H1 (cell line): ENCODE measurements at regions not wholly inside any gene's neighbourhood (a gene's known extent, or its start where the extent isn't known, plus 50 kb on each side); places are given as distances from the start of the nearest gene placed in this dataset.

Experiments
- CTCF ChIA-PET: fragments of 300-600 bp; sonication (Branson Sonifier 250); formaldehyde crosslinking; loops from one replicate; lab custom pipeline; 2021; ENCODE audit not compliant: partially characterized antibody; lab: Charles Lee
- POLR2A ChIA-PET: fragments of 300-600 bp; sonication (Branson Sonifier 250); formaldehyde crosslinking; loops from one replicate; lab custom pipeline; 2021; ENCODE audit warnings: inconsistent platforms; ENCODE audit not compliant: partially characterized antibody; lab: Charles Lee
- DNase-seq, 2 experiments: peaks; one replicate each; pipeline versions ENCODE4 v3.0.0 to v3.0.0-alpha.2; 2010 to 2022; ENCODE audit warnings: low spot score in 2 of 2, low read depth in 1 of 2, mixed read lengths in 1 of 2
- FAIRE-seq: peaks from 2 replicates; lab custom pipeline; 2011; peaks lifted over from hg19 to GRCh38; lab: Jason Lieb, UNC
- H2AFZ ChIP-seq: 2 replicates; pipeline ENCODE4 v1.8.1; 2012; ENCODE audit warnings: low read length, inconsistent platforms
- H2AK5ac ChIP-seq: 2 replicates; pipeline ENCODE4 v1.6.1; 2013; ENCODE audit warnings: low read depth, low read length
- H2BK120ac ChIP-seq: replicated peaks from 2 replicates; pipeline ENCODE3; 2013; ENCODE audit warnings: low read depth, low read length, inconsistent platforms
- H2BK12ac ChIP-seq: 2 replicates; pipeline ENCODE4 v1.6.1; 2013; ENCODE audit warnings: low read depth, low read length
- H2BK15ac ChIP-seq: 2 replicates; pipeline ENCODE4 v1.6.1; 2013; ENCODE audit warnings: low read length
- H2BK20ac ChIP-seq: 2 replicates; pipeline ENCODE4 v1.6.1; 2013; ENCODE audit warnings: low read length
- H2BK5ac ChIP-seq: 2 replicates; pipeline ENCODE4 v1.6.1; 2013; ENCODE audit warnings: low read depth, low read length
- H3K14ac ChIP-seq: 2 replicates; pipeline ENCODE4 v1.6.1; 2013; ENCODE audit warnings: inconsistent platforms; ENCODE audit not compliant: insufficient read length
- H3K18ac ChIP-seq: 2 replicates; pipeline ENCODE4 v1.6.1; 2013; ENCODE audit warnings: low read length; ENCODE audit errors: extremely low read depth
- H3K23ac ChIP-seq: 2 replicates; pipeline ENCODE4 v1.6.1; 2013; ENCODE audit warnings: inconsistent platforms; ENCODE audit not compliant: insufficient read length
- H3K23me2 ChIP-seq: 2 replicates; pipeline ENCODE4 v1.6.1; 2013; ENCODE audit warnings: low read depth, low read length
- H3K27ac ChIP-seq: 2 replicates; pipeline ENCODE4 v1.6.1; 2011; ENCODE audit warnings: low read depth, low read length, inconsistent platforms
- H3K27me3 ChIP-seq, 4 experiments: replicated peaks in 1 of 4; 1 replicate in 1 of 4; 2 replicates in 3 of 4; pipeline versions ENCODE4 v1.6.1 to v1.8.1; 2011 to 2013; ENCODE audit warnings: low read length in 3 of 4, mild to moderate bottlenecking in 3 of 4, inconsistent platforms in 2 of 4, mixed read lengths in 2 of 4, moderate library complexity in 1 of 4; ENCODE audit not compliant: control insufficient read depth in 3 of 4, insufficient read depth in 3 of 4; ENCODE audit errors: extremely low read depth in 1 of 4
- H3K36me3 ChIP-seq, 4 experiments: 2 replicates each; pipeline versions ENCODE4 v1.6.1 to v1.8.1; 2011 to 2013; ENCODE audit warnings: mild to moderate bottlenecking in 4 of 4, low read length in 3 of 4, moderate library complexity in 2 of 4, control low read depth in 1 of 4, inconsistent platforms in 1 of 4; ENCODE audit not compliant: insufficient read depth in 4 of 4, control insufficient read depth in 2 of 4
- H3K4ac ChIP-seq: replicated peaks from 2 replicates; pipeline ENCODE3; 2013; ENCODE audit warnings: low read length, low read depth, mixed read lengths, inconsistent platforms; ENCODE audit not compliant: insufficient read length
- H3K4me1 ChIP-seq, 4 experiments: replicated peaks in 1 of 4; 1 replicate in 1 of 4; 2 replicates in 3 of 4; pipeline versions ENCODE4 v1.6.1 to v1.8.1; 2011 to 2013; ENCODE audit warnings: low read length in 3 of 4, inconsistent platforms in 2 of 4, mixed read lengths in 1 of 4; ENCODE audit not compliant: insufficient read depth in 4 of 4, control insufficient read depth in 3 of 4
- H3K4me2 ChIP-seq, 2 experiments: 2 replicates each; pipeline versions ENCODE4 v1.6.1 to v1.8.1; 2011 to 2013; ENCODE audit warnings: low read depth in 2 of 2, low read length in 2 of 2, control low read depth in 1 of 2, inconsistent platforms in 1 of 2, mild to moderate bottlenecking in 1 of 2; ENCODE audit not compliant: insufficient read depth in 1 of 2
- H3K4me3 ChIP-seq, 4 experiments: fragments of 200-600, 300-600 bp in 1 of 4; sonication (generic), shearing (Covaris generic), sonication (Bioruptor Twin) in 1 of 4; 2 replicates each; pipeline versions ENCODE4 v1.5.1 to v1.8.1; 2011 to 2016; ENCODE audit warnings: low read length in 4 of 4, low read depth in 3 of 4, control low read depth in 2 of 4, inconsistent platforms in 2 of 4, mild to moderate bottlenecking in 2 of 4, mixed read lengths in 1 of 4, moderate library complexity in 1 of 4; ENCODE audit not compliant: insufficient read depth in 2 of 4; ENCODE audit errors: extremely low read depth in 1 of 4
- H3K56ac ChIP-seq: replicated peaks from 2 replicates; pipeline ENCODE3; 2013; ENCODE audit warnings: low read depth, mild to moderate bottlenecking, mixed read lengths, low read length, inconsistent platforms; ENCODE audit not compliant: insufficient read length
- H3K79me1 ChIP-seq: 2 replicates; pipeline ENCODE4 v1.6.1; 2013; ENCODE audit warnings: low read depth, low read length, control low read depth
- H3K79me2 ChIP-seq, 2 experiments: 2 replicates each; pipeline versions ENCODE4 v1.6.1 to v1.8.1; 2012 to 2013; ENCODE audit warnings: low read length in 2 of 2, mild to moderate bottlenecking in 2 of 2, inconsistent platforms in 1 of 2; ENCODE audit not compliant: insufficient read depth in 2 of 2, control insufficient read depth in 1 of 2
- H3K9ac ChIP-seq, 4 experiments: replicated peaks in 1 of 4; 1 replicate in 1 of 4; 2 replicates in 3 of 4; pipeline versions ENCODE4 v1.6.1 to v1.8.1; 2011 to 2013; ENCODE audit warnings: low read depth in 3 of 4, low read length in 3 of 4, control low read depth in 2 of 4, mild to moderate bottlenecking in 2 of 4, moderate library complexity in 2 of 4, inconsistent platforms in 1 of 4; ENCODE audit errors: extremely low read depth in 1 of 4
- H3K9me3 ChIP-seq, 2 experiments: 2 replicates each; pipeline versions ENCODE4 v1.6.1 to v1.8.1; 2012 to 2013; ENCODE audit warnings: mild to moderate bottlenecking in 2 of 2, moderate library complexity in 2 of 2, control low read depth in 1 of 2, inconsistent platforms in 1 of 2, low read depth in 1 of 2, low read length in 1 of 2, mixed read lengths in 1 of 2; ENCODE audit not compliant: insufficient read depth in 2 of 2
- H4K20me1 ChIP-seq, 2 experiments: replicated peaks in 1 of 2; 2 replicates each; pipeline versions ENCODE3 to v1.8.1; 2011 to 2013; ENCODE audit warnings: inconsistent platforms in 2 of 2, low read length in 2 of 2, mild to moderate bottlenecking in 1 of 2; ENCODE audit not compliant: insufficient read depth in 2 of 2, control insufficient read depth in 1 of 2
- H4K5ac ChIP-seq: 2 replicates; pipeline ENCODE4 v1.6.1; 2013; ENCODE audit warnings: low read length, low read depth, mixed read lengths, inconsistent platforms; ENCODE audit not compliant: insufficient read length
- H4K8ac ChIP-seq: 2 replicates; pipeline ENCODE4 v1.8.0; 2013; ENCODE audit warnings: mild to moderate bottlenecking, moderate library complexity, low read length, inconsistent platforms; ENCODE audit not compliant: insufficient read depth; ENCODE audit errors: extremely low read depth
- H4K91ac ChIP-seq: replicated peaks from 2 replicates; pipeline ENCODE3; 2013; ENCODE audit warnings: low read length, mixed read lengths, inconsistent platforms; ENCODE audit not compliant: insufficient read length
- CTBP2 ChIP-seq: IDR thresholded peaks from 2 replicates; pipeline ENCODE4 v1.7.0; 2011; ENCODE audit warnings: borderline replicate concordance, mild to moderate bottlenecking, moderate library complexity, mixed read lengths, low read length; ENCODE audit not compliant: insufficient read depth, insufficient read length
- CTCF ChIP-seq, 3 experiments: IDR thresholded peaks; 1 replicate in 2 of 3; 2 replicates in 1 of 3; pipeline versions ENCODE4 v1.5.1 to v1.6.1; 2011; ENCODE audit warnings: low read length in 3 of 3, mild to moderate bottlenecking in 3 of 3, inconsistent platforms in 2 of 3, low read depth in 1 of 3, moderate library complexity in 1 of 3; ENCODE audit not compliant: insufficient read depth in 1 of 3; ENCODE audit errors: control extremely low read depth in 1 of 3
- EGR1 ChIP-seq: IDR thresholded peaks from 2 replicates; pipeline ENCODE4 v1.6.1; 2011; ENCODE audit warnings: low read depth, low read length, borderline replicate concordance
- MAX ChIP-seq: IDR thresholded peaks from 2 replicates; pipeline ENCODE4 v1.6.1; 2012; ENCODE audit warnings: inconsistent platforms
- NRF1 ChIP-seq: IDR thresholded peaks from 2 replicates; pipeline ENCODE4 v1.6.1; 2011; ENCODE audit warnings: mild to moderate bottlenecking, low read depth, low read length, improper control_type of control experiment
- POLR2AphosphoS5 ChIP-seq: IDR thresholded peaks from 2 replicates; pipeline ENCODE4 v1.6.1; 2011; ENCODE audit warnings: low read depth, low read length
- RFX5 ChIP-seq: IDR thresholded peaks from 2 replicates; pipeline ENCODE4 v1.6.1; 2011; ENCODE audit warnings: low read depth, low read length, improper control_type of control experiment, borderline replicate concordance
- SAP30 ChIP-seq: fragments of 300-600 bp; sonication (generic); IDR thresholded peaks from 2 replicates; pipeline ENCODE4 v1.7.1; 2012; ENCODE audit warnings: low read length, moderate library complexity, mild to moderate bottlenecking, inconsistent platforms; ENCODE audit not compliant: insufficient read depth, insufficient replicate concordance
- TAF7 ChIP-seq: optimal IDR thresholded peaks from 2 replicates; pipeline ENCODE3; 2011; ENCODE audit warnings: low read depth, mild to moderate bottlenecking, inconsistent platforms, low read length, moderate library complexity, borderline replicate concordance
- ZNF274 ChIP-seq: IDR thresholded peaks from 2 replicates; pipeline ENCODE4 v1.7.0; 2012; ENCODE audit warnings: low read length, borderline replicate concordance; ENCODE audit errors: extremely low read depth
- WGBS, 2 experiments: shearing (Covaris generic) in 1 of 2; methylation state at CpG; one replicate each; pipeline versions ENCODE4 v1.1.6 to v1.1.7; 2013 to 2015; ENCODE audit warnings: low lambda C conversion rate in 2 of 2, mixed read lengths in 2 of 2, inconsistent platforms in 1 of 2, low coverage in 1 of 2, missing lambda C conversion rate in 1 of 2; ENCODE audit not compliant: insufficient replicate concordance in 2 of 2, insufficient coverage in 1 of 2, insufficient read length in 1 of 2; ENCODE audit errors: extremely low coverage in 1 of 2, missing lambda C conversion rate in 1 of 2; 5-methylcytosine and 5-hydroxymethylcytosine counted together
- TF ChIP-seq, protein P1 (sequence below): IDR thresholded peaks from 2 replicates; pipeline ENCODE4 v1.6.1; 2011; ENCODE audit warnings: low read length, improper control_type of control experiment

DNA sequence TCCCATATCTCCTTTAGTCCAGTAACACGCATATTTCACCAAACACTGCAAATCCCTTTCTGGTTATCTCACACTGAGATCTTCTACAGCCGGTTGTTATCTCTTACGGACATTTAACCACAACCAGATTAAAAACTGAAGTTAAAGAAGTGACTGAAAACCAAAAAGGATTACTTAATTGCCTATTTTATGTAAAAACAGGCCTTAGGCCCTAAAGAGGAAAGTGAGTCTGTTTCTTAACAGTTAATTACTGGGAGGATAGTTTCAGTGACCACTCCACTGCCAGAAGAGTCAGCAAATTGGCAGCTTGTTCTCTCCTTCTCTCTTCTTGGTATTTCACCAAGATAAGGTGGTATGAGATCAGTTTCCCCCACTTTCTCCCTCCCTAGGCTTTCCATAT lies 161.9 kb upstream of the MEOX2 start:
- POLR2A ChIA-PET = no interaction called here
- Histone ChIP-seq H3K36me3 (no peaks in the 10 kb centered on the region), H3K4me1 (no peaks in the 10 kb centered on the region), H3K9me3 (no peaks in the 10 kb centered on the region), H3K9ac (no peak overlapping the region), H4K5ac (no peak overlapping the region), H3K23me2 (no peaks in the 10 kb centered on the region), H2BK15ac (no peak overlapping the region), H4K20me1 (no peaks in the 10 kb centered on the region), H3K18ac (no peak overlapping the region), H3K27me3 (no peaks in the 10 kb centered on the region), H2AK5ac (no peak overlapping the region), H2BK20ac (no peak overlapping the region), H3K79me1 (no peaks in the 10 kb centered on the region), H2BK12ac (no peak overlapping the region), H4K8ac (no peak overlapping the region), H2BK5ac (no peak overlapping the region), H3K27ac (no peak overlapping the region), H3K4ac (no peak overlapping the region), H3K23ac (no peak overlapping the region), H2BK120ac (no peak overlapping the region), H3K4me3 (no peak overlapping the region), H2AFZ (no peak overlapping the region; the same call in 1 of the 2 replicates), H3K79me2 (no peaks in the 10 kb centered on the region), H4K91ac (no peak overlapping the region), H3K56ac (no peak overlapping the region), H3K4me2 (no peak overlapping the region), H3K14ac (no peak overlapping the region)
- no peak for DNase-seq
- CTCF ChIA-PET = no interaction called here
- no peak for FAIRE-seq
- WGBS, 2 experiments = 94% methylated on average over 3 of the region's 3 CpGs; no CpG with 5 or more reads in 1 of the 2 experiments
- TF ChIP-seq NRF1 (no peak), MAX (no peak), TAF7 (no peak), EGR1 (no peak), RFX5 (no peak), SAP30 (no peak), CTCF (IDR thresholded peaks at IDR 0.05; ENCODE audit: control extremely low read depth in 1 of 3, insufficient read depth in 1 of 3, low read depth in 1 of 3, low read length in 3 of 3) (no peak), ZNF274 (no peak), POLR2AphosphoS5 (no peak), CTBP2 (no peak)
- TF ChIP-seq, protein P1, sequence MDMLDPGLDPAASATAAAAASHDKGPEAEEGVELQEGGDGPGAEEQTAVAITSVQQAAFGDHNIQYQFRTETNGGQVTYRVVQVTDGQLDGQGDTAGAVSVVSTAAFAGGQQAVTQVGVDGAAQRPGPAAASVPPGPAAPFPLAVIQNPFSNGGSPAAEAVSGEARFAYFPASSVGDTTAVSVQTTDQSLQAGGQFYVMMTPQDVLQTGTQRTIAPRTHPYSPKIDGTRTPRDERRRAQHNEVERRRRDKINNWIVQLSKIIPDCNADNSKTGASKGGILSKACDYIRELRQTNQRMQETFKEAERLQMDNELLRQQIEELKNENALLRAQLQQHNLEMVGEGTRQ = no peak
